GM10266 (cell line): ENCODE measurements at regions not wholly inside any gene's neighbourhood (a gene's known extent, or its start where the extent isn't known, plus 50 kb on each side); places are given as distances from the start of the nearest gene placed in this dataset.

Source experiments
- DNase-seq: peaks from one replicate; pipeline ENCODE4 v3.0.0; 2012; ENCODE audit errors: extremely low spot score
- TF ChIP-seq, protein P1 (sequence below): IDR thresholded peaks from 2 replicates; pipeline ENCODE4 v1.5.1; 2012; ENCODE audit warnings: mild to moderate bottlenecking, low read depth; ENCODE audit not compliant: control insufficient read depth, insufficient read depth; ENCODE audit errors: missing control alignments

DNA sequence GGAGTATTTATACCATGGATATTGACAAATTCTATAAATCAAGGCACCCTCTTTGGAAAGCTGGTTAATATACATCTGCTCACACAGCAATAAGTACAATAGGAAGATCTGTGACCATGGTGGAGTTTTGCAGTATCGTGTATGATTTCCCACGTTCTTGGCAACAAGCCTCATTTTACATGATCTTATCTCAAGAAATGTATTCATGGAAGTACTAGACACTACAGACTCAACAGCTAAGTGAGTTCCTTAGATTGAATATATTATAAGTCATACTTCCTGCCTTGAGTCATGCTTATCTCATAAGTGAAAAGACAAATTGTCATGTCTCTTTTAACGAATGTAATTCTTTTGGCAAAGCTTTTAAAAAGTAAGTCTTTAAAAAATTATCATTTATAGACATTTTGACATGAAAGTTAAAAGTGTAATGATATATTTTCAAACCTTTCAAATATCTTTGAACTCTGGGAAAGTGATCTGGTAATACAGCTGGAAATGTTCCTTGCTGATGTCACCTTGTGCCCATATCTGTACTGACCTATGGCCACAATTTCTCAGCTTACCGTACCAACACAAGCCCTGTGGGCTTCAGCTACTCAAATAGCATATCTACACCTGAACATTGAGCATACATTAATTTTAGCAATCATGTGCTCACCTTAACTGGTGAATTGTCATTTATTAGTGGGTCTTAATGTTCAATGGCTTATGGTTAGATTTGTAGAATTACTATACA lies 130.3 kb upstream of the TMC3 start:
- no peak for DNase-seq
- TF ChIP-seq, protein P1, sequence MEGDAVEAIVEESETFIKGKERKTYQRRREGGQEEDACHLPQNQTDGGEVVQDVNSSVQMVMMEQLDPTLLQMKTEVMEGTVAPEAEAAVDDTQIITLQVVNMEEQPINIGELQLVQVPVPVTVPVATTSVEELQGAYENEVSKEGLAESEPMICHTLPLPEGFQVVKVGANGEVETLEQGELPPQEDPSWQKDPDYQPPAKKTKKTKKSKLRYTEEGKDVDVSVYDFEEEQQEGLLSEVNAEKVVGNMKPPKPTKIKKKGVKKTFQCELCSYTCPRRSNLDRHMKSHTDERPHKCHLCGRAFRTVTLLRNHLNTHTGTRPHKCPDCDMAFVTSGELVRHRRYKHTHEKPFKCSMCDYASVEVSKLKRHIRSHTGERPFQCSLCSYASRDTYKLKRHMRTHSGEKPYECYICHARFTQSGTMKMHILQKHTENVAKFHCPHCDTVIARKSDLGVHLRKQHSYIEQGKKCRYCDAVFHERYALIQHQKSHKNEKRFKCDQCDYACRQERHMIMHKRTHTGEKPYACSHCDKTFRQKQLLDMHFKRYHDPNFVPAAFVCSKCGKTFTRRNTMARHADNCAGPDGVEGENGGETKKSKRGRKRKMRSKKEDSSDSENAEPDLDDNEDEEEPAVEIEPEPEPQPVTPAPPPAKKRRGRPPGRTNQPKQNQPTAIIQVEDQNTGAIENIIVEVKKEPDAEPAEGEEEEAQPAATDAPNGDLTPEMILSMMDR, result no peak

DNA sequence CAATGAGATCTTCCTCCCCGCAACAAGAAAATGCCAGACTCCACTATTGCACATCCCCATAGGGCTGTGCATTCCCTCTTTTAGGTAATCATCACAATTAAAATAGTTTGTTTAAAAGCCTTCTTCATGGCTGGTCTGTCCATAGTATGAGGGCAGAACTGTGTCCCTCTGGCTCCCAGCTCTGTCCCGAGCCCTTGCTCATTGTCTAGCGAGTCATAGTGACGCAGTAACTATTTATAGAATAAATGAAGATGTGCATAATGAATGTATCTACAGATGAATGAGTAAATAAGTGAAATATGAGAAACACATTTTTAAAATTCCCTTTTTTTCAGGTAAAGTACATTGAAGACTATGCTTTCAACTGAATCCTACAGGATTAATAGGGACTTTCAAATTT lies 128.4 kb upstream of the TMC3 start:
- TF ChIP-seq, protein P1, result no peak
- DNase-seq, result no peak

DNA sequence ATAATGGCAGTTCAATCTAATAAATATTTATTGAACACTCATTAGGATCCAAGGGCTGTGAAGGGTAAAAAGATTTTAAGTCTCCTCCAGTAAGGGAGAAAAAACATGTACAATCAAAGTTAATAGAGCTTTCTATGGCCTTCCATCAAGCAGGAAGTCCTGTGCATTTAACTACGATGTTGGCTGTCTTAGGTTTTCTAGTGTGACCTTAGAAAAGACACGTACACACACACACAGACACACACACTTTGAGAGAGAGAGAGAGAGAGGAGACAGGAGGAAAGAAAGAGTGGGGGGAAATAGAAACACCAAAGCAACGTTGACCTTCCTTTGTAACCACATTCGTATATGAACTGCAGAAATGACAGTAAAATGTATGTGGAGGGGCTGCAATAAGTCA lies 126.1 kb upstream of the TMC3 start:
- DNase-seq, result no peak
- TF ChIP-seq, protein P1, result no peak

DNA sequence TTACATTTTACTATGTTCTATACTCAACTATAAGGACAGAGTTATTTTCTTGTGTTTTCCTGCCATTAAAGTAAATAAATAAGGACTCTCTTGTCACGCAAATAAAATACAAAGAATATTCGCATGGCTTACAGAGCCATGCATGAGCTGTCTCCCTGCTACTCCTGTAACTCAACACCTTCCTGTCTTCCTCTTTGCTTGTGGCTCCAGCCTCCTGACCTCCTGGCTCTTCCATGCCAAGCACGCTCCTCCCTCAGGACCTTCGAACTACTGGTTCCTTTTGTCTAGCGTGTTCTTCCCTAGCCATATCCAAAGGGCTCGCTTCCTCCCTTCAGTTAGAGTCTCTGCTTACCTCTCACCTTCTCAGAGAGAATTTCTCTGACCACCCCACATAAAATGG lies 124.3 kb upstream of the TMC3 start:
- no peak for DNase-seq
- TF ChIP-seq, protein P1, result no peak

DNA sequence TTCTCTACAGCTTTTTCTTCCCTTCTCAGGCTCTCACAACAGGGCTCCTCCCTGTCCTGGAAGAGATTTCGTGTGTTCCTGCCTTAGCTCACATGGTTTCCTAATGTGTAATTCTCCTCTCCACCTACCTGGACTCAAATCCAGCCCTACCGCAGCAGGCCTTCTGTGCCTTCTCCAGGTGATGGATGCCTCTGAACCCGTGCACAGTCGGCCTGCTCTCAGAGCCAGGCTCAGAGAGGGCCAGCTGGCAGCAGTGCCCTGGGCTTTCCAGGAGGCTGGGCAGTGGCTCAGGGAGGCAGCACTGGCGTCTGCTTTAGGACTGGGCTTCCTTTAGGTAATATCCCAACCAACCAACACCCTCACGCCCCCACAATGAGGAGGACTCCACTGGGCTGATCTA lies 123.2 kb upstream of the TMC3 start:
- TF ChIP-seq, protein P1, result no peak
- no peak for DNase-seq

DNA sequence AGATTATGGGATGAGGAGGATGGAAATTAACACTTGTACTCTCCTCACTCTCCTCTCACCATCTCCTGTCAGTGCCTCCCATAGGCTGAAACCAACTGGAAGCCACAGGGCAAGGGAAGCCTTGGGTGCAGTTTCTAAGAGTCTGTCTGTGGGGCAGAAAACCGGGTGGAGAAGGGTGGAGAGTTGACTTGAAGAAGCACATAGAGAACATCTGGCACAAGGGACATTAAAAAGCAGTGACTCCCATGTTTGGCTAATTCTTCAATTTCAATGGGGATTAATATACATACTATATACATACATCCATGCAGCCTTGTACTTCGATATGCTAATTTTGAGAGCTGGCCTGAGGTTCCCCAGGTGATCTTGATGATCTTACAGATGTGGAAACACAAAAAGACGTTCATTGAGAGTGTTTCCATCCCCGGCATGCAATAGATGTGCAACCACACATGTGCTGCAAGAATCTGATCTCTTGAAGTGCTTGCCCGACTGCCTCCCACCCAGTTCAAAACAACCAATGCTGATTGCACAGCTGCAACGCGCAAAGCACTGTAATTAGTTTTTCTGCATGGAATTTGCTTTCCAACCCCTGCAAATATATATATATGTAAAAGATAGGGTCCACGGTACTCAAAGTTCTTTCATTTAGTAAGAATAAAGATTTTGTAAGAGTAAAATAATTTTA lies 121.9 kb upstream of the TMC3 start:
- no peak for DNase-seq
- TF ChIP-seq, protein P1, result no peak
